Endothelial cell of umbilical vein (primary cell): ENCODE measurements at regions not wholly inside any gene's neighbourhood (a gene's known extent, or its start where the extent isn't known, plus 50 kb on each side); places are given as distances from the start of the nearest gene placed in this dataset.

ENCODE experiments used
- BruUV-seq: library from RNA; stranded (reverse); fragments of 400-500 nt; replicated peaks from 2 replicates; lab custom pipeline; 2021; lab: Mats Ljungman, UMichigan
- CTCF ChIA-PET: fragments of 300-600, 350-600 bp; sonication (Branson Sonifier 250); formaldehyde crosslinking; loops from one replicate; lab custom pipeline; 2021; ENCODE audit warnings: antibody characterized with exemption, inconsistent platforms; lab: Charles Lee
- POLR2A ChIA-PET: fragments of 300-600, 350-600 bp; sonication (Branson Sonifier 250); formaldehyde crosslinking; loops from one replicate; lab custom pipeline; 2021; ENCODE audit warnings: antibody characterized with exemption, inconsistent platforms; lab: Charles Lee
- DNase-seq: peaks from one replicate; pipeline ENCODE4 v3.0.0-alpha.2; 2011; ENCODE audit warnings: low read depth, low spot score
- FAIRE-seq: peaks from 2 replicates; lab custom pipeline; 2011; peaks lifted over from hg19 to GRCh38; lab: Jason Lieb, UNC
- H2AFZ ChIP-seq: 2 replicates; pipeline ENCODE4 v1.6.0; 2012; ENCODE audit warnings: low read depth, low read length, control low read depth, inconsistent platforms
- H3K27ac ChIP-seq: 2 replicates; pipeline ENCODE4 v1.5.1; 2011; ENCODE audit warnings: low read depth, mild to moderate bottlenecking, control low read depth, low read length, moderate library complexity; ENCODE audit not compliant: insufficient read depth
- H3K27me3 ChIP-seq, 2 experiments: 2 replicates each; pipeline versions ENCODE4 v1.6.0 to v1.6.1; 2011; ENCODE audit warnings: low read length in 2 of 2, mixed read lengths in 1 of 2; ENCODE audit not compliant: control insufficient read depth in 2 of 2, insufficient read depth in 2 of 2
- H3K36me3 ChIP-seq, 2 experiments: 2 replicates in 1 of 2; 3 replicates in 1 of 2; pipeline ENCODE4 v1.5.1; 2011; ENCODE audit warnings: low read length in 2 of 2, mild to moderate bottlenecking in 1 of 2, moderate library complexity in 1 of 2; ENCODE audit not compliant: control insufficient read depth in 2 of 2, insufficient read depth in 2 of 2; ENCODE audit errors: extremely low read depth in 1 of 2
- H3K4me1 ChIP-seq: 3 replicates; pipeline ENCODE4 v1.5.1; 2011; ENCODE audit warnings: mild to moderate bottlenecking, low read length; ENCODE audit not compliant: control insufficient read depth, insufficient read depth; ENCODE audit errors: extremely low read depth
- H3K4me2 ChIP-seq: 2 replicates; pipeline ENCODE4 v1.6.1; 2011; ENCODE audit warnings: low read length, control low read depth, mixed read lengths; ENCODE audit not compliant: insufficient read depth
- H3K4me3 ChIP-seq, 3 experiments: fragments of 200-600 bp in 1 of 3; sonication (generic), shearing (Covaris generic) in 1 of 3; replicated peaks in 1 of 3; 2 replicates each; pipeline ENCODE4 v1.5.1; 2011 to 2016; ENCODE audit warnings: control low read depth in 3 of 3, low read length in 3 of 3, mild to moderate bottlenecking in 2 of 3, inconsistent platforms in 1 of 3, low read depth in 1 of 3, moderate library complexity in 1 of 3; ENCODE audit not compliant: insufficient read depth in 1 of 3
- H3K79me2 ChIP-seq: 2 replicates; pipeline ENCODE4 v1.6.0; 2012; ENCODE audit warnings: low read length, inconsistent platforms; ENCODE audit not compliant: control insufficient read depth, insufficient read depth
- H3K9ac ChIP-seq: replicated peaks from 2 replicates; pipeline ENCODE3; 2011; ENCODE audit warnings: low read length, control low read depth; ENCODE audit not compliant: insufficient read depth; ENCODE audit errors: extremely low read depth
- H3K9me1 ChIP-seq: replicated peaks from 3 replicates; pipeline ENCODE4 v1.6.0; 2011; ENCODE audit warnings: mild to moderate bottlenecking, low read length; ENCODE audit not compliant: control insufficient read depth, insufficient read depth; ENCODE audit errors: extremely low read depth
- H3K9me3 ChIP-seq: replicated peaks from 2 replicates; pipeline ENCODE4 v1.5.1; 2012; ENCODE audit warnings: low read length, inconsistent platforms; ENCODE audit not compliant: control insufficient read depth, insufficient read depth
- H4K20me1 ChIP-seq: replicated peaks from 2 replicates; pipeline ENCODE3; 2011; ENCODE audit warnings: mild to moderate bottlenecking, low read length; ENCODE audit not compliant: control insufficient read depth, insufficient read depth; ENCODE audit errors: extremely low read depth
- EZH2 ChIP-seq: IDR thresholded peaks from 2 replicates; pipeline ENCODE4 v1.6.1; 2012; ENCODE audit warnings: borderline replicate concordance, low read depth, mild to moderate bottlenecking, moderate library complexity, low read length, inconsistent platforms; ENCODE audit not compliant: severe bottlenecking
- FOS ChIP-seq: IDR thresholded peaks from 2 replicates; pipeline ENCODE4 v1.6.1; 2011; ENCODE audit warnings: mild to moderate bottlenecking, low read length, moderate library complexity, borderline replicate concordance; ENCODE audit not compliant: insufficient read depth
- GATA2 ChIP-seq: IDR thresholded peaks from 2 replicates; pipeline ENCODE4 v1.7.0; 2011; ENCODE audit warnings: low read depth, mild to moderate bottlenecking, moderate library complexity, mixed read lengths, low read length; ENCODE audit not compliant: insufficient read length, insufficient read depth
- JUN ChIP-seq: IDR thresholded peaks from 2 replicates; pipeline ENCODE4 v1.6.1; 2011; ENCODE audit warnings: borderline replicate concordance, low read depth; ENCODE audit not compliant: insufficient read length, insufficient read depth
- MYC ChIP-seq: IDR thresholded peaks from one replicate; pipeline ENCODE4 v1.6.1; 2011; ENCODE audit warnings: mild to moderate bottlenecking, low read depth, low read length
- POLR2A ChIP-seq: IDR thresholded peaks from 2 replicates; pipeline ENCODE4 v1.6.1; 2012; ENCODE audit warnings: low read depth, mild to moderate bottlenecking, control low read depth, low read length
- POLR2AphosphoS5 ChIP-seq: IDR thresholded peaks from 2 replicates; pipeline ENCODE4 v1.6.1; 2012; ENCODE audit warnings: low read depth, mild to moderate bottlenecking, control low read depth, low read length, moderate library complexity; ENCODE audit not compliant: insufficient read depth
- dilution Hi-C: fragments of 300-500 bp; cut with MboI; formaldehyde crosslinking; loops from one replicate; pipeline ENCODE4 v1.15.0; 2019; ENCODE audit warnings: low sequenced_read_pairs; ENCODE audit not compliant: extremely low pct_ligation_motif_present
- intact Hi-C: fragments of 100-400 bp; cut with micrococcal nuclease; formaldehyde crosslinking; loops from one replicate; pipeline ENCODE4 v1.10.0; 2022
- TF ChIP-seq, protein P1 (sequence below), 2 donors: IDR thresholded peaks; 1 replicate in 1 of 2; 2 replicates in 1 of 2; pipeline ENCODE4 v1.5.1; 2011; ENCODE audit warnings: low read length in 2 of 2, mild to moderate bottlenecking in 2 of 2, moderate library complexity in 2 of 2, control low read depth in 1 of 2, inconsistent platforms in 1 of 2, low read depth in 1 of 2; ENCODE audit not compliant: insufficient read depth in 1 of 2; ENCODE audit errors: extremely low read depth in 1 of 2
- TF ChIP-seq, protein P2 (sequence below): IDR thresholded peaks from 2 replicates; pipeline ENCODE4 v1.6.1; 2011; ENCODE audit not compliant: insufficient read depth, insufficient read length

DNA sequence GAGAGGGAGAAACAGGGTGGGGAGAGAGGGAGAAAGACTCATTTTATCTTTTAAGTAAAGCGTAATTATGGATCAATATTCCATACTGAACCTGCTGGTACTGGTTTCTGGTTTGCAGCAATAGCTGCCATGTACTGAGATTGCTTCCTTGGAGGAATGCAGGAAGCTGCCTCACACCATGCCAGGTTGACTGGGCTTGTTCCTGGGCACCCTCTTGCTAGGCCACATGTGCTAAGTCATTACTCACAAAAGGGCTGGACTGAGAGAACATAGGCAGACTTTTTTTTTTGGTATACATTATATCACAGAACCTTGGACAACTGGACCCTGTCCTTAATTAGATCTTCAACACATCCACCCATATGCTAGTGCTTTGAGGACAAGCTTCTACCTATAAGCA is 193.4 kb downstream of the ZNF621 start:
- Histone ChIP-seq H2AFZ (no peak overlapping the region), H3K36me3 (no peaks in the 10 kb centered on the region), H3K9ac (no peak overlapping the region), H3K27me3 (no peaks in the 10 kb centered on the region), H3K79me2 (no peaks in the 10 kb centered on the region), H3K9me3 (no peaks in the 10 kb centered on the region), H3K4me1 (no peaks in the 10 kb centered on the region), H3K4me2 (no peak overlapping the region), H3K9me1 (no peaks in the 10 kb centered on the region), H3K4me3 (no peak overlapping the region), H4K20me1 (no peaks in the 10 kb centered on the region), H3K27ac (no peak overlapping the region)
- DNase-seq (no peak), FAIRE-seq (no peak)
- dilution Hi-C loops = no loop called here
- ChIA-PET CTCF (interaction anchor here (0.6 kb wide), 1 partner anchor 1236 kb away, joined by 3 read pairs; no protein-coding TSS in a partner anchor), POLR2A (no interaction called here)
- TF ChIP-seq GATA2 = no peak
- TF ChIP-seq JUN = no peak
- TF ChIP-seq POLR2AphosphoS5 = no peak
- no peak for TF ChIP-seq EZH2
- TF ChIP-seq MYC = no peak
- no TSS peak for BruUV-seq
- intact Hi-C loops = no loop called here

DNA sequence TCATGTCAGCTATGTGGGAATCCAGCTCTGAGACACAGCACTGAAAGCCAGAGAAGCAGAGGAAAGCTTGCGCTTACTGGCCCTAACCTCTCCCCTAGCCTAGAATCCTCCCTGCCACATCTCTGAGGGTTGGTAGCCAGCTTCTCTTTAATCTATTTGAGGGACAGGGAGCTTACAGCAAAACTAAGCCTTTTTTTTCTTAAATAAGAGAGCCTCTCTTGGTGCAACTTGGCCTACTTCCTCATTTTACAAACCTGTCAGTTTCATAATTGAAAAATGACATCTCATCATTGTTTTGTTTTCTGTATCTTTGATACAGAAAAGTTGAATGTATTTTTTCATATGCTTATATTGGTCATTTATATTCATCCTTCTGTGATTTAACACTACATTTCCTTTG is 193.9 kb downstream of the ZNF621 start:
- H3K36me3 ChIP-seq = no peaks in the 10 kb centered on the region
- no peak overlapping the region for H2AFZ ChIP-seq
- no peaks in the 10 kb centered on the region for H3K27me3 ChIP-seq
- no peaks in the 10 kb centered on the region for H3K9me3 ChIP-seq
- FAIRE-seq = peak; percentile 40
- no peaks in the 10 kb centered on the region for H3K9me1 ChIP-seq
- no peak overlapping the region for H3K9ac ChIP-seq
- TF ChIP-seq, protein P1, sequence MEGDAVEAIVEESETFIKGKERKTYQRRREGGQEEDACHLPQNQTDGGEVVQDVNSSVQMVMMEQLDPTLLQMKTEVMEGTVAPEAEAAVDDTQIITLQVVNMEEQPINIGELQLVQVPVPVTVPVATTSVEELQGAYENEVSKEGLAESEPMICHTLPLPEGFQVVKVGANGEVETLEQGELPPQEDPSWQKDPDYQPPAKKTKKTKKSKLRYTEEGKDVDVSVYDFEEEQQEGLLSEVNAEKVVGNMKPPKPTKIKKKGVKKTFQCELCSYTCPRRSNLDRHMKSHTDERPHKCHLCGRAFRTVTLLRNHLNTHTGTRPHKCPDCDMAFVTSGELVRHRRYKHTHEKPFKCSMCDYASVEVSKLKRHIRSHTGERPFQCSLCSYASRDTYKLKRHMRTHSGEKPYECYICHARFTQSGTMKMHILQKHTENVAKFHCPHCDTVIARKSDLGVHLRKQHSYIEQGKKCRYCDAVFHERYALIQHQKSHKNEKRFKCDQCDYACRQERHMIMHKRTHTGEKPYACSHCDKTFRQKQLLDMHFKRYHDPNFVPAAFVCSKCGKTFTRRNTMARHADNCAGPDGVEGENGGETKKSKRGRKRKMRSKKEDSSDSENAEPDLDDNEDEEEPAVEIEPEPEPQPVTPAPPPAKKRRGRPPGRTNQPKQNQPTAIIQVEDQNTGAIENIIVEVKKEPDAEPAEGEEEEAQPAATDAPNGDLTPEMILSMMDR (IDR thresholded peaks at IDR 0.05; ENCODE audit: extremely low read depth in 1 of 2, insufficient read depth in 1 of 2, low read depth in 1 of 2, low read length in 2 of 2) = no peak
- TF ChIP-seq FOS = no peak
- TF ChIP-seq, protein P2, sequence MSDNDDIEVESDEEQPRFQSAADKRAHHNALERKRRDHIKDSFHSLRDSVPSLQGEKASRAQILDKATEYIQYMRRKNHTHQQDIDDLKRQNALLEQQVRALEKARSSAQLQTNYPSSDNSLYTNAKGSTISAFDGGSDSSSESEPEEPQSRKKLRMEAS = no peak
- no peak for TF ChIP-seq POLR2A
- TF ChIP-seq JUN = no peak
- no peak for TF ChIP-seq EZH2
- no peak for TF ChIP-seq POLR2AphosphoS5
- TF ChIP-seq MYC = no peak
- no peak for TF ChIP-seq GATA2
- dilution Hi-C loops = no loop called here
- no TSS peak for BruUV-seq
- no peak for DNase-seq
- H3K4me3 ChIP-seq = no peak overlapping the region
- H4K20me1 ChIP-seq = no peaks in the 10 kb centered on the region
- H3K79me2 ChIP-seq = no peaks in the 10 kb centered on the region
- H3K4me2 ChIP-seq = no peak overlapping the region
- intact Hi-C loops = no loop called here
- no peak overlapping the region for H3K27ac ChIP-seq
- CTCF ChIA-PET = no interaction called here
- POLR2A ChIA-PET = no interaction called here
- H3K4me1 ChIP-seq = no peaks in the 10 kb centered on the region
